ENCODE measurements at regions not wholly inside any gene's neighbourhood (a gene's known extent, or its start where the extent isn't known, plus 50 kb on each side); places are given as distances from the start of the nearest gene placed in this dataset.

DNA sequence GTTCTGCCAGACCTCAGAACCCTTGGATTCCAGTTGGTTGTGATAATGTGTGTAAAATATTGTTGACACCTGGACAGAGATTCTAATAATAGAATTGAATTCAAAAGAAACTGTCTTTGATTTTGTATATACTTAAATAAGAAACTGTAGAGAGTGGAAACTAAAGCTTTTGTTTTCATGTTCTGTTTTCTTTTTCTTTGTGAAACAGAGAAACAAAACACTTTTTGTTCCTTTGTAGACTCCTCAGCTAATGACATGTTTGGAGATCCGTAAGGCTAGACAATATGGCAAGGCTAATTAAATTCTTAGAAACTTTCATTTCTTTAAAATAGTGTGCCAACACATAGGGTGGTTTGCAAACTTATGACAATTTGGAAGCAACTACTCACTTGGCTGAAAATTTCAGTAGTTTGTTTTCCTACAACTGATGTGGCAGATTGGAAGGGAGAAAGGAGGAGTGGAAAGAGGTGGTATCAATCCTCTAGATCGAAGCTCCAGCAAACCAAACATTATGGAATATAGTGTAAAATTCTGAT, 90.9 kb upstream of the FAT1 start:
- H3K4me3 ChIP-seq (ENCODE audit: low read length): no peak overlapping the region
- no peak for DNase-seq (ENCODE audit: low read depth)
- no peak for TF ChIP-seq CTCF (IDR thresholded peaks at IDR 0.05; ENCODE audit: insufficient read depth, low read depth, low read length, missing control alignments)

- no peak for TF ChIP-seq CTCF (IDR thresholded peaks at IDR 0.05; ENCODE audit: insufficient read depth, low read depth, low read length, missing control alignments)
- DNase-seq (ENCODE audit: low read depth): no peak
- H3K4me3 ChIP-seq (ENCODE audit: low read length): no peak overlapping the region
Measured at GRCh38 chr4:186819342-186820086, 95.9 kb upstream of the FAT1 start.

- TF ChIP-seq CTCF (IDR thresholded peaks at IDR 0.05; ENCODE audit: insufficient read depth, low read depth, low read length, missing control alignments): no peak
- no peak overlapping the region for H3K4me3 ChIP-seq (ENCODE audit: low read length)
- no peak for DNase-seq (ENCODE audit: low read depth)
Measured at GRCh38 chr4:186820391-186820891, 96.8 kb upstream of the FAT1 start.

DNA sequence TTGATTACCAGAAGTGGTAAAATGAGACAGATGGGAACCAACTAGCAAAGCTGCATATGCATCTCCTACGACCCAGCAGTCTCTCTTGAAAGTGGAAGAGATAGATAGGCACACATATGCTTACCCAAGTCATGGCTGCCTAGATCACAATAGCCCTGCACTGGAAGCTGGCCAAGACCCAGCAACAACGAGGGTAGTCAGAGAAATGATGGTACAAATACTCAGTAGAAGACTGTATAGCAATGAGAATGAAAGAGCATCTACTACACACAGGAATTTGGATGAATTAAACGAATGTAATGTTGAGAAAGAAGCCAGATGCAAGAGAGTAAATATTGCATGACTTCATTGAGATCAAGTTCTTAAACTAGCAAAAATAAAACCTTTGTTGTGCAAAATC, 100.3 kb upstream of the FAT1 start:
- no peak for TF ChIP-seq CTCF (IDR thresholded peaks at IDR 0.05; ENCODE audit: insufficient read depth, low read depth, low read length, missing control alignments)
- H3K4me3 ChIP-seq (ENCODE audit: low read length): no peak overlapping the region
- no peak for DNase-seq (ENCODE audit: low read depth)

- no peak for TF ChIP-seq CTCF (IDR thresholded peaks at IDR 0.05; ENCODE audit: insufficient read depth, low read depth, low read length, missing control alignments)
- H3K4me3 ChIP-seq (ENCODE audit: low read length): no peak overlapping the region
- DNase-seq (ENCODE audit: low read depth): no peak
Measured at GRCh38 chr4:186825069-186825468, 101.4 kb upstream of the FAT1 start.

DNA sequence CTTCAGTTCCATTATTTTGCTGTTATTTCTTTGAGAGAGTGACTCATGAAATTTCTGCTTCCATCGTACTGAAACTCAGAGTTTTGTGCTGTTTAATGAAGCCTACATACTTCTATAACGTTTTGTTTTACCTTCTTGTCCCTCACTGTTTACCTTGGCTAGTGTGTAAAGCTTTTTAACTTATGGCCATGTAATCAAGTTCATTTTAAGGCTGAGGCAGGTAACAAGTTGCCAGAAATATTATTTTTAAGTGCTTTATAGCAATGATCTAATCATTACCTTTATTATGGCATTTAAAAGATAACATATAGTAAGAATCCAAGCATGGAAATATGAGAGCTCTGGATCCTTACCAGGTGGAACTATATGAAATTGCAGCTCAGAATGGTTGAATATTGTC, 102.3 kb upstream of the FAT1 start:
- no peak overlapping the region for H3K4me3 ChIP-seq (ENCODE audit: low read length)
- no peak for TF ChIP-seq CTCF (IDR thresholded peaks at IDR 0.05; ENCODE audit: insufficient read depth, low read depth, low read length, missing control alignments)
- DNase-seq (ENCODE audit: low read depth): no peak
